ENCODE measurements at regions not wholly inside any gene's neighbourhood (a gene's known extent, or its start where the extent isn't known, plus 50 kb on each side); places are given as distances from the start of the nearest gene placed in this dataset.

GRCh38 chr6:81613606-81614005 is 138.9 kb downstream of the TENT5A start:
- no peak for DNase-seq (ENCODE audit: extremely low read depth, insufficient read length)
- no peak overlapping the region for H3K4me3 ChIP-seq (replicated peaks; ENCODE audit: low read depth, low read length)
- TF ChIP-seq, protein P1, sequence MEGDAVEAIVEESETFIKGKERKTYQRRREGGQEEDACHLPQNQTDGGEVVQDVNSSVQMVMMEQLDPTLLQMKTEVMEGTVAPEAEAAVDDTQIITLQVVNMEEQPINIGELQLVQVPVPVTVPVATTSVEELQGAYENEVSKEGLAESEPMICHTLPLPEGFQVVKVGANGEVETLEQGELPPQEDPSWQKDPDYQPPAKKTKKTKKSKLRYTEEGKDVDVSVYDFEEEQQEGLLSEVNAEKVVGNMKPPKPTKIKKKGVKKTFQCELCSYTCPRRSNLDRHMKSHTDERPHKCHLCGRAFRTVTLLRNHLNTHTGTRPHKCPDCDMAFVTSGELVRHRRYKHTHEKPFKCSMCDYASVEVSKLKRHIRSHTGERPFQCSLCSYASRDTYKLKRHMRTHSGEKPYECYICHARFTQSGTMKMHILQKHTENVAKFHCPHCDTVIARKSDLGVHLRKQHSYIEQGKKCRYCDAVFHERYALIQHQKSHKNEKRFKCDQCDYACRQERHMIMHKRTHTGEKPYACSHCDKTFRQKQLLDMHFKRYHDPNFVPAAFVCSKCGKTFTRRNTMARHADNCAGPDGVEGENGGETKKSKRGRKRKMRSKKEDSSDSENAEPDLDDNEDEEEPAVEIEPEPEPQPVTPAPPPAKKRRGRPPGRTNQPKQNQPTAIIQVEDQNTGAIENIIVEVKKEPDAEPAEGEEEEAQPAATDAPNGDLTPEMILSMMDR (IDR thresholded peaks at IDR 0.05; ENCODE audit: insufficient read depth, low read length, poor library complexity, severe bottlenecking) = no peak
- H3K27me3 ChIP-seq (replicated peaks; ENCODE audit: control insufficient read depth, insufficient read depth, low read length) = no peaks in the 10 kb centered on the region
- H3K36me3 ChIP-seq (ENCODE audit: control insufficient read depth, insufficient read depth, low read length) = no peaks in the 10 kb centered on the region

DNA sequence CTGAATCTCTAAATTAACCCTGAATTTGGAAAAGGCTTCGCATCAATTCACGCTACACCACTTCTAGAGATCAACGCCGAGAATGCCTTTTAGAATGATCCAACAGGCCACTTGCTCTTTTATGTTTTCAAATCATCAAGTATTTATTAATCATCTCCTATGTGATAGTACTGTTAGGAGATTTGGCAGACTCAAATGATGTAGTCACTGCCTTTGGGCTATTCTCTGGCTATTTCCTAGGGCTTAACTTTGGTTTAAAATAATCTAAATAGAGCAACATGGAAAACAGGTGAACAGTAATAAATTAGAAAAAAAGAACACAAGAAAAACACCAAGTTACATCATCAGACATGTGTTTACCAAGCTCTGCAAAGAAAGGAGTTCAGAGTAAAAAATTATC is 140.3 kb downstream of the TENT5A start:
- H3K27me3 ChIP-seq (replicated peaks; ENCODE audit: control insufficient read depth, insufficient read depth, low read length) = no peaks in the 10 kb centered on the region
- no peaks in the 10 kb centered on the region for H3K36me3 ChIP-seq (ENCODE audit: control insufficient read depth, insufficient read depth, low read length)
- TF ChIP-seq, protein P1 (IDR thresholded peaks at IDR 0.05; ENCODE audit: insufficient read depth, low read length, poor library complexity, severe bottlenecking) = no peak
- no peak for DNase-seq (ENCODE audit: extremely low read depth, insufficient read length)
- H3K4me3 ChIP-seq (replicated peaks; ENCODE audit: low read depth, low read length) = no peak overlapping the region

GRCh38 chr6:81609736-81610135 is 142.7 kb downstream of the TENT5A start:
- TF ChIP-seq, protein P1 (IDR thresholded peaks at IDR 0.05; ENCODE audit: insufficient read depth, low read length, poor library complexity, severe bottlenecking) = no peak
- no peaks in the 10 kb centered on the region for H3K36me3 ChIP-seq (ENCODE audit: control insufficient read depth, insufficient read depth, low read length)
- H3K4me3 ChIP-seq (replicated peaks; ENCODE audit: low read depth, low read length) = no peak overlapping the region
- no peaks in the 10 kb centered on the region for H3K27me3 ChIP-seq (replicated peaks; ENCODE audit: control insufficient read depth, insufficient read depth, low read length)
- DNase-seq (ENCODE audit: extremely low read depth, insufficient read length) = no peak

DNA sequence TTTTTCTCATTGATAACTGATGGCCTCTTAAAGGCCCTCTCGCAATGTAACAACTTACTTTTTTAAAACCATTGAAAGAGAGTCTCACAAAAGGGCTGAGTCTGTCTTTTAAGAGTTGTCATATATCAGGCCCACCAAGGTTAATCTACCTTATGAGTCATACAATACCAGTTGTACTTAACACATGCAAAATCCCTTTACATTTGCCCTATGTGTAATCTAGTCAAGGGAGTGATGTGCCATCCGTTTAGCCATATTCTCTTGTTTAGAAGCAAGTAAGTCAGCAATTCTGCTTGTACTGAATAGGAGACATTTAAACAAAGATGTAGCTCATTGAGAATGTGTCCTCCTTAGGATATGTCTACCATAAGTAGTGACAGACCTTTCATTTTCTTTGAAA is 143.7 kb downstream of the TENT5A start:
- Histone ChIP-seq H3K4me3 (replicated peaks; ENCODE audit: low read depth, low read length) (no peak overlapping the region), H3K36me3 (ENCODE audit: control insufficient read depth, insufficient read depth, low read length) (no peaks in the 10 kb centered on the region), H3K27me3 (replicated peaks; ENCODE audit: control insufficient read depth, insufficient read depth, low read length) (no peaks in the 10 kb centered on the region)
- no peak for DNase-seq (ENCODE audit: extremely low read depth, insufficient read length)
- TF ChIP-seq, protein P1 (IDR thresholded peaks at IDR 0.05; ENCODE audit: insufficient read depth, low read length, poor library complexity, severe bottlenecking) = no peak

- no peak for DNase-seq (ENCODE audit: extremely low read depth, insufficient read length)
- TF ChIP-seq, protein P1 (IDR thresholded peaks at IDR 0.05; ENCODE audit: insufficient read depth, low read length, poor library complexity, severe bottlenecking) = no peak
- H3K27me3 ChIP-seq (replicated peaks; ENCODE audit: control insufficient read depth, insufficient read depth, low read length) = no peaks in the 10 kb centered on the region
- H3K36me3 ChIP-seq (ENCODE audit: control insufficient read depth, insufficient read depth, low read length) = no peaks in the 10 kb centered on the region
- H3K4me3 ChIP-seq (replicated peaks; ENCODE audit: low read depth, low read length) = no peak overlapping the region
Measured at GRCh38 chr6:81606965-81607381, 145.5 kb downstream of the TENT5A start.

GRCh38 chr6:81605526-81605925 is 147.0 kb downstream of the TENT5A start:
- no peak overlapping the region for H3K4me3 ChIP-seq (replicated peaks; ENCODE audit: low read depth, low read length)

More at GRCh38 chr6:81605526-81605925, 147.0 kb downstream of the TENT5A start:
- no peaks in the 10 kb centered on the region for H3K36me3 ChIP-seq (ENCODE audit: control insufficient read depth, insufficient read depth, low read length)
- H3K27me3 ChIP-seq (replicated peaks; ENCODE audit: control insufficient read depth, insufficient read depth, low read length) = no peaks in the 10 kb centered on the region
- TF ChIP-seq, protein P1 (IDR thresholded peaks at IDR 0.05; ENCODE audit: insufficient read depth, low read length, poor library complexity, severe bottlenecking) = no peak
- no peak for DNase-seq (ENCODE audit: extremely low read depth, insufficient read length)
